HG03565 (cell line): ENCODE measurements at regions not wholly inside any gene's neighbourhood (a gene's known extent, or its start where the extent isn't known, plus 50 kb on each side); places are given as distances from the start of the nearest gene placed in this dataset.
A peak's percentile ranks its signal among the peaks of the same experiment; 100 is the strongest.

Source experiments
- ATAC-seq: cut with Tn5 transposase; IDR thresholded peaks from one replicate; pipeline ENCODE4 v1.9.1; 2021; ENCODE audit warnings: mild to moderate bottlenecking, moderate library complexity; ENCODE audit not compliant: unreplicated experiment

DNA sequence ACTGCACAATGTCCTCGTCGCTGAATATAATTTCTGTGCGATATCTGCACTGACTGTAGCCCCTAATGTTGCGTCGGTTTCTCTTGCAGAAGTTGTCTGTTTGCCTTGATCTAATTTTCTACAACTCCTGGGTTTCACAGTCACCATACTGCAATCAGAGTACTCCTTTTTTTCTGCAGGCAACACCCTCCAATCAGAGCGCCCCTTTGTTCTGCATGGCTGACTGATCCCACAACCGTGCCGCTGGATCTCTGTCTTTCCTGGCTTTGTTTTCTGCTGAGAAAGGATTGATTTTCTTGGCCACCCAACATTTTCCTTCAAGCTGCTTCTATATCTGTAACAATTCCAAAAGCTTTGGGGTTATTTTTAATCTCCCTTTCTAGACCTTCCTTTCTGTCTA, 182.2 kb upstream of the SMARCA2 start:
- no peak for ATAC-seq

DNA sequence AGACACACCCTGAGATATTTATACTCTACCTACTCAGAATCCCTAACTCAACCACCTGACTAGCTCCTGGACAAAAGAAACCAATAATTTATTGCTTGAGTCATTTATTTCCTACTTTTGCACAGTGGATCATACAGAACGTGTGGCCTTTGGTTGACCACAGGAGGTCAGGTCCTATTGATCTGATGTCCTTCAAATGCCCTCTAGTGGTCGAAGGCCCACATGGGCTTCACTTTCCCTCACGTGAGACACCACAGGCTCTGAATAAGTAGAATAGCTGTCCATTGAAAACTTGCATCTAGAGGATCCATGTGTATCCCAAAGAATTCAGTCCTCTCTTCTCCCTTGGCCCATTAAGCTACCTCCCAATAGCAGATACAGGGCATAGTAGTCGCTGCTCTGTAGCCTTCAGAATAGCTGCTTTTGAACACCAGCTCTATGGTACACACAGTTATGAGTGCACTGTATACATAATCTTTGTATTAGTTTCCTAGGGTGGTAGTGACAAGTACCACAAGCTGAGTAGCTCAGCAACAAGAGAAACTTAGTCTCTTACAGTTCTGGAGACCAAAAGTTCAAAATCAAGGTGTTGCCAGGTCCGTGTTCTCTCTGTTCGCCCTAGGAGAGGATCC, 177.6 kb upstream of the SMARCA2 start:
- ATAC-seq = peak; percentile 78

DNA sequence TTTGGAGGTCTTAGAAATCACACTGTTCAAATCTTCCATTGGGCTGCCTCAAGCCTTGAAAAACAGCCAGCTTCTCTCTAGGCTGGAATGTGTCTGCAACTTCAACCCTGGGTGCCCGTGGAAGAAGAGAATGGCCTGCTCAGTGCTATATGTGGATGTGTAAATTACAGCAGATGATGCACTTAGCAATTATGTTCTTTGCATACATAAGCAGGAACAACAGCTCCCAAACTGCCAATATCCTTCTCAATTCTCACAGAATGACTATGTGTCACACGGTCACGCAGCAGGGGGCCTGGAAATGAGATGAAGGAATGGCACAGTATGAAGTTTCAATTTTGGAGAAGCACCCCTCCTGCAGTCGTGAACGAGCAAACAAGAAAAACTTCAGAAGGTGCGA, 175.2 kb upstream of the SMARCA2 start:
- no peak for ATAC-seq

DNA sequence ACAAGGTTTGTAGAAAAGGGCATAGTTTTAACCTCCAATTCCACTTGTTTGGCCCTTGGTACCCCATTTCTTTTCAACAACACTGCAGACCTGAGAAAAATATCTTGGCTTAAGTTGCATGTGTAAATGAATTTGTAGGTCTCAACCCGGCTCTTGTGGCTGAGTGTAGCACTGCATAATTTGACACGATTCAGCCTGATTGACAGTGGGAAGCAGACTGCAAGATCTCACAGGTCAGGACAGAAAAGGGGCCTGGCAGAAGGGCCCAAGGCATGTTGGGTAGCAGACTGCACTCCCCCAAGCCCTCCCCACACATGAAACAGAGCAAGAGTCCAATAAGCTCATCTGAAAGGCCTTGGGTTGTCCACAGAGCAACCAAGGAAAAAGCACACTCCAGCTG, 169.7 kb upstream of the SMARCA2 start:
- no peak for ATAC-seq

DNA sequence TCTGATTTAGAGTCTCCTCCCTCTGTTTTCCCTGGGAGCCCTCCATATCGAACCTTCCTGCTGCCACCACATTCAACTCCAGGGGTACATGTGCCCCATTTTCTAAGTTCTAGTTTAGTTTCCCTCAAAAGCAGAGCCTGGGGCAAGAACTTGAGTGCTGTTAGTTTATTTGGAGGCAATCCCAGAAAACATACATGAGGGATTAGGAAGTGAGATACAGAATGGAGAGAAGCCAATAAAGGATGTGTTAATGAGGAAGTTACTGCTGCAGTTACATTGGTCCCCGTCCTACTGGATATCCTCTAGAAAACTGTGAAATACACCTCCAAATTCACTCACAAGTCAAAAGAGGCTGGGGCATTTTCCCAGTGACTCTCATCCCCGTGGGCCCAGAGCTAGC, 159.4 kb upstream of the SMARCA2 start:
- no peak for ATAC-seq

DNA sequence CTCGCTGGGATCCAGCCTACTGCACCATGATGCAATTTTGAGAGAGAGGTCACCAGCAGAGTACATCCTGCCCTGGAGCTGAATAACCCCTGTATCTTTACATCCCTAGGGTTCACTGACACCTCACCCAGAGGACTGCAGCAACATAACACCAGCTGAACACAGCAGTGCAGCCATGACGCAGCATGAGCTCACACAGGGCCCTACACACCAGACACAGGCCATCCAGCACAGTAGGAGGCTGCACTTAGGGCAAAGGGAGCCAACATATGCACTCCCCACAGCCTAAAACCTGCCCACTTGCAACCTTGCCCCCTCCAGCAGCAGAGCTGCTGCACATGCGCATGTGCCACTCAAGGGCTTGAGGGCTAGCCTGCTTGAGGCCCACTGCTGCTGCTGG, 157.3 kb upstream of the SMARCA2 start:
- no peak for ATAC-seq

DNA sequence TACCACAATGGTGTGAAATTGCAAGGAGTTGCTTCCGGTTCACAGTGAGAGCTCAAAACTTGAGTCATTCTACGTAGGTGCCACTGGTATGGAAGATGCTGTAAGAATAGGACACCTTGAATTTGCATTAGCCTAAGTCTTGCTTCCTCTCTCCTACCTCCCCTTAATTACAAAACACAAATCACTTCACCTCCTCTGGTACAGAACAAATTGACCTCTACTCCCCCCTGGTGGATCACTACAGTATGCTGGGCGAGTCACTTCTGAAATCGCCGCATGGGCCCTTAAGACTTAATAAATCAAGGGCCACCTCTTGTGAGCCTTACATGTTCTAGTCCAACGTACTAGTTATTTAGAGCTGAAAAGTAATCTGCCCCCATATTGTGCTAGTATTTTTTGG, 145.3 kb upstream of the SMARCA2 start:
- ATAC-seq = peak; percentile 78

DNA sequence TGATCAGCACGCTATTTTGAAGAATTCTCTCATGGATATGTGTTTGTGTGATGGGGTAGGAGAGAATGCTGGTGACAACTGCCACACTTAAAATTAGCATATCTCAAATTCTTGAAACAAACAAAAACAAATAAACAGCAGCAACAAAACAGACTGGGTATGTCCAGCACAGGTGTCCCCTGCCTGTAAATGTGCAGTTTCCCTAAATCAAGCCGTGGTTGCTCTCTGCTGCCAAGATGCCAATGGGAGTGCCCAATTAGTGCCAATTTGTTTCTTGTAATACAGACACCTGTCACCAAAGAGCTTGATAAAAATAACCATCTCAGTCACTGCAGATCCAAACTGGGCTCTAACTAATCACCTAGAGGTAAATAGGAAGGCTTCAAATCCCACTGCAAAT, 144.2 kb upstream of the SMARCA2 start:
- ATAC-seq = no peak

DNA sequence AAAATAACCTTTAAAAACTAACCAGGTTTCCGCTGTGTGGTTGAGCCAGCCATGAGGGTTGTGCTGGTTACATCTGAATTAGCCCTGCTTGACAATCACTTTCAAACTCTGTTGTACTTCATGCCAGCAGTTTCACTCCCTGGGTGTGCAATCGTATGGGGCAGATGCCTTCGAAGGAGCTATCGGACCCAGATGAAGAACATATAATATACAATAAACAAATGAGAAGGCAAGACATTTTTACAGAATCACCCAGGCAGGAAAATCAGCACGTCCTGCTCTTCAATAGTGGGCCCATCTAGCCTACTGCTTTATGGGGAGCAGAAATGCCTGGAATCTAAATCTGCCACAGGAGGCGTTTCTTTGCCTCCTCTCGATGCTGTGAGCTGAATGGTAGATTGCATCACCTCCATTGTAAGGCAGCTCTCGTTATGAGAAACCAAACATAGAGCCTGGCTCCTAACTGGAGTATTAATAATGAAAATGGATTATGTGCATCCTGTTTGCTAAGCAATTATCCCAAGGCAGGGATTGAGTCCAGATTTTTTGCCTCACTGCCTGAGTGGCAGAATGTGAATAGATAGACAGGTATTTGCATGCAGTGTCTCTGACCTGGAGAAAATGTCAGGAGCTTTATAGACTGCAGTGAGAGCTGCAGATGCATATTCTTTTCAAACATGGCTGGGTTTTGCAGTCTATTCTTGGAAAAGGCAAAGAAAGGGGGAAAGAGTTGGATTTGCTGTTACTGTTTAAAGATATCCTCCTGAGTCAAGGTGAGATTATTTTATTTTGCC, 143.3 kb upstream of the SMARCA2 start:
- ATAC-seq = no peak

DNA sequence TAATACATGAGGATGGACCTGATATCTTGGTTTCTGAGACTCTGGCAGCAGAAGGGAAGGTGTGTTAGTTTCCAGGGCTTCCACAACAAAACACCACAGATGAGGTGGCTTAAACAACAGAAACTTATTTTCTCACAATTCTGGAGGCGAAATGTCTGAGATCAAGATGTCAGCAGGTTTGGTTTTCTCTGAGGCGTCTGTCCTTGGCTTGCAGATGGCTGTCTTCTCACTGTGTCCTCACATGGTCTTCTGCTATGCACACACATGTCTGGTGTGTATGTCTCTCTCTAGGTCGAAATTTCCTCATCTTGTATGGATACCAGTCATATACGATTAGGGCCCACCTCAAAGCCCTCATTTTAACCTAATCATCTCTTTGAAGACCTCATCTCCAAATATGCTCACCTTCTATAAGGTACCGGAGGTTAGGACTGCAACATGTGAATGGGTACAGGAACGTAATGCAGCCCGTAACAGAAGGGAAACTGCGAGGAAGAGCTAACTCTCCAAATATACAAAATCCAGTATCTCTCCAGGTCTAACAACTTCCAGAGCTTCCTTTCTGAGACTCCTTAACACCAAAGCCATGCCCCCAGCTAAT, 139.8 kb upstream of the SMARCA2 start:
- no peak for ATAC-seq

DNA sequence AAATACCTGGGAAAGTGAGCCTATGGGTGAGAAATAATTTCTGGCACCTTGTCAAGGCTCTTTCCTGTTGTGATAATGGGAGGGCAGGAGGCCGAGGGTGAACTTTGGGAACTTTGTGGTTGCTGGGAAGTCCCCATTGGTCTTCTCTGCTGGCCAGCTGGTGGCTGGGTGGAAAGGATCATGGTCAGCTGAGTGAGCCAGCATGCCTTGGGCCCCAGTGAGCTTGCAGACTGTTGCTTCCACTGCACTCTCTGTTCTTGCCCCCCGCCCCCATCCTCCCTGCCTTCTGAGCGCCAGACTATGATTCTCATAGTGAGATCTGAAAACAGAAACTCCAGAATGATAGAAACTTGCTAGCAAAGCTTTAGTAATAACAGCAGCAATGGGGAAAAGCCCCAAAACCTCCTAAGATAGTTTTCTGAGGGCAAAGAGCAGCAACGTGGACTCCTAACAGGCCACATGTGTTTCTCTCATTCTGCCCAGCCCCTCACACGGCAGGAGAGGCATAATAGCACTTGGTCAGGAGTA, 139.2 kb upstream of the SMARCA2 start:
- peak; percentile 39 for ATAC-seq

DNA sequence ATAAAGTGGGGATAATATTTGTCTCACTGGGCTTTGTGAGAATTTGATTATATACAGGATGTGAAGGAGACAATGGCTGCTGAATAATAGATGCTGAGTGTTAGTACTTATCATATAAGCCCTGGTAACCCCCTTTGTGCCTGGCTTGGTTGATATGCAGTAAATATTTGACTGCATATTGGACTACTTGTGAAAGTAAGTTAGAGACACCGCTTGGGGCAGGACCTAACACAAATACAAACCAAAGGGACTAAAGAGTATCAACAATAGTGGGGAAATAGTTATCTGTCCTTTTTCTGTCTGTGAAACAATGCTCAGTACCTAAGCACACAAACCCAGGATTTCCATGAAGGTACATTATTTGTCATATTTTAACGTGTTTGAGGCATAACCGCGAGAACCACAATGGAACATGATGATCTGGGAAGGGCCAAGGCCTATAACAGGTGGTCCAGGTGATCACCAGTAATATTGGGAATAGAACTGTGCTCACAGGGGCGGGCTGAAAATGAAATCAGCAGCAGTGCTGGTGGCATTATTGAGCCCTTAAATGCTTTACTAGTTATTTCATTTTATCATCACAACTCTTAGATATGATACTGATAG, 138.2 kb upstream of the SMARCA2 start:
- ATAC-seq = no peak

DNA sequence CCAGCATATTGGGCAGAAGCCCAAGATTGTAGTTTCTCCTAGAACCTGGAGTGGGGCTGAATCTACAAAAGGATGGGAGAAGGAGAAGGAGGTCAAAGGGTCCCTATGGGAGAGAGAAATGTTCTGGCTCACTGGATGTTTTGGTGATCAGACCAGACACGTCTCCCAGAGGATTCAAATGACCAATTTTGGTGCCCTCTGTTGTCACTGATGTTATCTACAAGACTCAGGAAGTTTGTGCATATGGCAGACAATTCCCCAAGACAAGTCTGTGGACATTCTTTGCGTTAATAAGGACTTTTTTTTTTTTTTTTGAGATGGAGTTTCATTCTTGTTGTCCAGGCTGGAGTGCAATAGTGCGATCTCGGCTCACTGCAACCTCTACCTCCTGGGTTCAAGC, 137.2 kb upstream of the SMARCA2 start:
- ATAC-seq = no peak

DNA sequence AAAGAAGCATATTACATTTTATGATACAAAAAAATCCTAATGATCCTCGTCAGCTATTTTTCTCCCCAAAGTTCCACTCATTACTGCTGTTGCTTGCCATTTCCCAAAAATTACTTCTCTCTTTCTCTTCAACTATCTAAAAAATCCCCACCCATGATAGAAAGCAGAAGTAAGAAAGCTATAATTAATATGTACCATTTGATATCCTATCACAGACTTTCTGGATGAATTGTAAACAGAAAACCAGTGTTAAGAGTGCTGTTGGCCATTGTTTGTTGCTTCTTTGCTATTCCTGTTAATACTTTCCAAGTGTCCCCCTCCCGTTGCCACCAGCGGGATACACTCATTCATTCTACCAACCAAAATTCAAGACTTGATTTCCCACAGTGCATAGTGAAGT, 136.3 kb upstream of the SMARCA2 start:
- no peak for ATAC-seq

DNA sequence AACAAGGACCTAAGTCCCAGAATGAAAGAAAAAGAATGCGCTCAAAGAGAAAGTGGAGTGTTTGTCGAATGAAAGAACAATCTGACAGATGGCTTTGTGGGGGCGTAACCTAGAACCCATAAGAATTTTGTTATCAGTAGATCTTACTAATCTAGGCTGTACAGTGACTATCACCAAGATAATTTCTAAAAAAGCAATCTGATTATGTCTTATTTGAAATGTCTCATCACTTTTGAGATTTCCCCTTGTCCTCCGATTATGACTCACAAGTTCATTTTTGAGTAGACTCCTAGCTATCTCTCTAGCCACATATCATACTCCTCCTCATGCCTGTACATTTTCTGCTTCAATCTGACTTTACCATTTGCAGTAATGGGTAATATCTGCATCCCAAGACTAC, 135.6 kb upstream of the SMARCA2 start:
- ATAC-seq = peak; percentile 37

DNA sequence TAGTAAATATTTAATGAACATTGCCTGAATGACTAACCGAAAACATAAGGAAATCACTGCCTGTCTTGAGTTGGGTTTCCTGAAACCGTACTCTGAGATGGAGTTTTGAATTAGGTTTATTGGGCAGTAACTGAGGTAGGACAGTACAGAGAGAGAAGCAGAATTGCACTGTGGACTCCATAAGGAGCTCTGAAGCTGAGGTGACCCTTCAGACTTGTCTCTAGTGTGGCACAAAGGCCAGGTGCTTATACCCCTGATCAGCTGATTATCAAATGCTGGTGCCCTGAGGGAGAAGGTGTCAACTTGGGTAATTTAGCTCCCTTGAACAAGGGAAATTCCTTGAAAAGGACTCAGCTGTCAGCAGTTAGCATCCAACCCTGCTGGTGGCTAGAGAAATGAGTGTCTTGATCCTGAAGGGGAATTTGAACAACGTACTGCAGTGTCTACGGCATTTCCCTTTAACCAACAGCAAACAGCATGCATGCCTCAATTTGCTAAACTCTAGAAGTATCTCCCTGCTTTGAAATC, 135.0 kb upstream of the SMARCA2 start:
- no peak for ATAC-seq

DNA sequence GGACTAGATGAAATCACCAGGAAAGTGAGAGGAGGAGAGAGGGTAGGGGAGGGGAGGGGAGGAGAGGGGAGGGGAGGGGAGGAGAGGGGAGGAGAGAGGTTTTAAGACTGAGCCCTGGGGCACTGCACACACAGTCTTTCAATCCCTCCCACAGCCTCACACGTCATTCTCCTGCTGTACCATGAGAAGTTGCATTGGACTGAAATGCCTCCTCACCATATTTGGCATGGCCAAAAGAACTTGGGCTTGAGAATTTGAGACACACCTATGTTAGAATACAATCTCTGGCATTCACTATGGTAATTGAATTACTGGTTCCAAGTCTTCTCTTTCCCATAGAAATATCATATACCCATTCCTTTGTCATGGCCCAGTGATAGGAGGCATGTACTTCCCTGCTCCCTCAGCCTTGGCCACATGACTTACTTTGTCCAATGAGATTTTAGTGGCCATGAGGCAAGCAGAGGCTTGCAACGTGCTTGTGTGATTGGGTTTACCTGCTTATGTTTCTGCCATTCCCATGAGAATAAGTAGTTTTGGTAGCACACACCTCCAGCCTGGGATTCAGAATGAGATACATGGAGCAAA, 133.3 kb upstream of the SMARCA2 start:
- no peak for ATAC-seq

DNA sequence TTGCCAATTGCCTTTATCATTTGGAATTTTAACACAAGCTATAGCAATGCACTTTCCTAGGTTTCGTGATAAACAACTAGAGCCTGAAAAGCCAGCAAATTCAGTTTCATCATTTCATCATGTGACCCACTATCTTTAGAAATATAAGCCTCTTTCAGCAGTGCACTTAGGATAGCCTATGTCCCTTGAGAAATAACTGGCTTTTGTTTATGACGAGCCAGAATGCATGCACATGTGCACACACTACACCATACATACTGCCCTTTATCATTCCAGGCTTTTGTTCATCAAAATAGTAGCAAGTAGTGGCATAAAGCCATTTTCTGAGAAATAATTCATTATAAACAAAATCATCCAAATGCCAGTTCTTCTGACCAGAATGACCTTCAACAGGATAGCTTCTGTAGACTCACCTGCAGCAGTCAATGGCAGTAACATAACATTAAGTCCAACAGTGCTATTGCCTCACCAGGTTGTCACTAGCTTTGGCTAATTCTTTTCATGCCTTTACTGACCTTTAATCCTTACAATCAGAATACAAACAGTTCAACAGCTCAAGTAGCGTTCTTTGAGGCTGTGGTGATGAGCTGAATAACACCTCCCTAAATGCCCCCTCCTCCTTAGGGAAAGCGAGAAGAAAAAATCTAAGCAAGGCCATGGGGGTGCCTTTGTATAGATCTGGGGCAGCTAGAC, 132.3 kb upstream of the SMARCA2 start:
- no peak for ATAC-seq

DNA sequence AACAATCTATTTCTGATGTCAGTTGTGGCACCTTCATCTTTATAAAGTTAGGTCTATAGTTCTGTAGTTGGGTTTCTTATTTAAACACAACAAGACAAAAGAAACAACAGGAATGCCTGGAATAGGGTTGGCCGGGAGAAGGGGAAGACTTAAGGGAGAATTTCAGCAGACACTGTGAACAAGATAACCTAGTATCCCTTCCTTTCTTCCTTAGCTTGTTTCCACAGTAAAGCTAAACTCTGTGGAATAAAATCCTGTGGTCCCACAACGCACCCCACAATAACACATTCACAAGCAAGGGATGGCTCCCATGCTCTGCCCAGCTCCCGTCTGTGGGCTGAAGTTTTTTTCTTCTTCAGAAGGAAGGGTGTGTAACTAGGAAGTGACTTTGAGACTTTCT, 124.9 kb upstream of the SMARCA2 start:
- no peak for ATAC-seq

DNA sequence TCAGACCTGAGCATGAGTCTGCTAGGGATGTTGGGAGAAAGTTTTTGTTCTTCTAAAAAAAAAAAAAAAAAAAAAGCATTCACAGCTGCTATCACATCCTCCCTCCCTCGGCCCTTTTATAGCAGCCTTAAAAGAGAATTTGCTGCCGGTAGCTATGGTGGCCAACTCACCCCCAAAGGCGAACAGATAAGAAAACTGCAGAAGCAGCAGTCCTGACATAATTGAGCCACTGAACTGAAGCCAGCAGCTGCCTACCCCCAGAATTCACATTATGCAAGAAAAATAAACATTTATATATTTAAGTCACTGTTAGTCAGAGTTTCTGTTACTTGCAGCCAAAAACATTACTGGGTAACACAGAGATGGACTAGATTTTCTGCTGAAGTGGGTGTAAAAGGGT, 124.3 kb upstream of the SMARCA2 start:
- ATAC-seq = no peak
